OCI-LY3 (cell line): ENCODE measurements at regions not wholly inside any gene's neighbourhood (a gene's known extent, or its start where the extent isn't known, plus 50 kb on each side); places are given as distances from the start of the nearest gene placed in this dataset.

Experiments used
- H2AFZ ChIP-seq: fragments of 200-600, 300-600 bp; shearing (Covaris generic); 2 replicates; pipeline ENCODE4 v1.6.0; 2014; ENCODE audit warnings: antibody characterized with exemption, low read depth, low read length
- H3K27ac ChIP-seq: fragments of 200-600, 300-600 bp; sonication (generic); 2 replicates; pipeline ENCODE4 v1.5.1; 2014; ENCODE audit warnings: mild to moderate bottlenecking, low read length, moderate library complexity, mixed read lengths
- H3K27me3 ChIP-seq: fragments of 200-600, 300-600 bp; sonication (generic); 2 replicates; pipeline ENCODE4 v1.6.1; 2014; ENCODE audit warnings: low read depth, low read length, mixed read lengths
- H3K36me3 ChIP-seq: fragments of 200-600, 300-600 bp; sonication (generic); replicated peaks from 2 replicates; pipeline ENCODE3; 2014; ENCODE audit warnings: low read depth, low read length, mixed read lengths
- H3K4me1 ChIP-seq: fragments of 300-600, 200-600 bp; sonication (generic); 2 replicates; pipeline ENCODE4 v1.6.1; 2014; ENCODE audit warnings: low read length, mixed read lengths
- H3K4me2 ChIP-seq: fragments of 200-600, 300-600 bp; sonication (generic); 2 replicates; pipeline ENCODE4 v1.6.1; 2014; ENCODE audit warnings: low read length, mixed read lengths
- H3K4me3 ChIP-seq: fragments of 300-600, 200-600 bp; sonication (generic); 2 replicates; pipeline ENCODE4 v1.5.1; 2014; ENCODE audit warnings: antibody characterized with exemption, mild to moderate bottlenecking, low read length, moderate library complexity
- H3K79me2 ChIP-seq: fragments of 300-600, 200-600 bp; shearing (Covaris generic); 2 replicates; pipeline ENCODE4 v1.6.1; 2014; ENCODE audit warnings: mild to moderate bottlenecking, low read length, mixed read lengths
- H3K9ac ChIP-seq: fragments of 300-600, 200-600 bp; shearing (Covaris generic); 2 replicates; pipeline ENCODE4 v1.6.0; 2014; ENCODE audit warnings: mild to moderate bottlenecking, low read length, moderate library complexity
- H3K9me3 ChIP-seq: fragments of 200-600, 300-600 bp; shearing (Covaris generic); 2 replicates; pipeline ENCODE4 v1.6.1; 2014; ENCODE audit warnings: low read length, mixed read lengths; ENCODE audit not compliant: insufficient read depth
- H4K20me1 ChIP-seq: fragments of 200-600, 300-600 bp; sonication (generic); 2 replicates; pipeline ENCODE4 v1.6.1; 2016; ENCODE audit warnings: low read length, mixed read lengths; ENCODE audit not compliant: insufficient read depth
- CTCF ChIP-seq: fragments of 200-600, 300-600 bp; sonication (generic); IDR thresholded peaks from 2 replicates; pipeline ENCODE4 v1.5.1; 2014; ENCODE audit warnings: antibody characterized with exemption, low read length, low read depth
- EZH2phosphoT487 ChIP-seq: fragments of 200-600 bp; shearing (Covaris generic); IDR thresholded peaks from 2 replicates; pipeline ENCODE4 v1.6.1; 2018; ENCODE audit warnings: antibody characterized with exemption, mixed run types, low read depth

GRCh38 chr2:188664416-188664815, 309.8 kb upstream of the COL3A1 start:
- Histone ChIP-seq H3K36me3 (no peaks in the 10 kb centered on the region), H3K9ac (no peak overlapping the region), H3K79me2 (no peaks in the 10 kb centered on the region), H2AFZ (no peak overlapping the region), H3K4me2 (no peak overlapping the region), H4K20me1 (no peaks in the 10 kb centered on the region), H3K4me1 (peaks cover 5% of the 10 kb centered on the region; the same call in 1 of the 2 replicates), H3K27me3 (no peaks in the 10 kb centered on the region), H3K9me3 (no peaks in the 10 kb centered on the region), H3K4me3 (no peak overlapping the region), H3K27ac (no peak overlapping the region)
- TF ChIP-seq EZH2phosphoT487 (no peak), CTCF (no peak)

DNA sequence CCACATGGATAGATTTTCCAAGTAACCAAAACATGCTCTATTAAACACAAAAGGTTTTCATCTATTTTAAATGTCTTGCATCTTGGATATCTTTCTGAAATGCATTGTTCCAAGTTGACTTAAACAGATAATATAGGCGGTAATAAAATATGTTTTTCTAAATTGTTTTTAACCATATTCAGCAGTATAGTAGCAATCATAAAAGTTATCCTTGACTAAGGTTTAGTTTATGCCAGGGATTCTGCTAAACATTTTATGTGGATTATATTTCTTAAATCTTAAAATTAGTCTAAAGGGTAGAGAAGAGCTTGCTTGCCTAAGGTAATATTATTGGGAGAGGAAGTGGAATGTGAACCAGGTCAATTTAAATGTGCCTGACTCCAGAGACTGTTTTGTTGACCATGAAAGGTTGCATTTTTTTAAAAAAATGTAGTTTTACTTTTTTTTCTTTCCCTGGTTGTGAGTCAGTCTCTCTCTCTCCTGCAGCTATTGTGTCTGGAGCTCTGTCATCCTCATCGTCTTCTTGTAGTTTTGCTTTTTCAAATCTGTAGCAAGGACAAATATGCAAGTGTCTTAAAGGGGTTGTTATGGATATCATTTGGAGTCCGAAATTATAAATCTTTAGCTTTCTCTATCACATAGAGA, 309.1 kb upstream of the COL3A1 start:
- no peaks in the 10 kb centered on the region for H3K27me3 ChIP-seq
- no peak overlapping the region for H3K9ac ChIP-seq
- no peaks in the 10 kb centered on the region for H3K9me3 ChIP-seq
- 0 out of 2 replicates have a peak overlapping the region, but pooled peaks have one; percentile 25 for H2AFZ ChIP-seq
- H3K4me2 ChIP-seq: no peak overlapping the region
- no peaks in the 10 kb centered on the region for H4K20me1 ChIP-seq
- TF ChIP-seq CTCF (no peak), EZH2phosphoT487 (no peak)
- H3K79me2 ChIP-seq: no peaks in the 10 kb centered on the region
- H3K4me3 ChIP-seq: no peak overlapping the region
- H3K36me3 ChIP-seq: no peaks in the 10 kb centered on the region
- peaks cover 5% of the 10 kb centered on the region; the same call in 1 of the 2 replicates for H3K4me1 ChIP-seq
- no peak overlapping the region for H3K27ac ChIP-seq

DNA sequence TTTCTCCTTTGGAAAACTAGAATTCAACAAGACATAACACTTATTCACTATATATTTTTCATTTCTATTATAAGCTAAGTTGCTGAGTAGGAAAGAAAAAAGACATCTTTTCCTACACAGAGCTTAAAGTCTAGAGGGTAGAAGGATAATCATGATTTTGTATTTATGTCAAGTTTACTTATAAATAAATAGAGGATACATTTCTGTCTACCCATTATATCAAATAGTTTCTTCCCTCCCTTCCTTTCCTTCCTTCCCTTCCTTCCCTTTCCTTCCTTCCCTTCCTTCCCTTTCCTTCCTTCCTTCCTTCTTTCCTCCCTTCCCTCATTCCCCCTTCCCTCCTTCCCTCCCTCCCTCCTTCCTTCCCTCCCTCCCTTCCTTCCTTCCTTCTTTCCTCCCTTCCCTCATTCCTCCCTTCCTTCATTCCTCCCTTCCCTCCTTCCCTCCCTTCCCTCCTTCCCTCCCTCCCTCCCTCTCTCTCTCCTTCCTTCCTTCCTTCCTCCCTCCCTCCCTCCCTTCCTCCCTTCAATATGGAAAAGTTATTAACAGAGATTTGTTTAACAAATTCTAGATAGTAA, 308.4 kb upstream of the COL3A1 start:
- TF ChIP-seq CTCF (no peak), EZH2phosphoT487 (no peak)

GRCh38 chr2:188666503-188666902, 307.7 kb upstream of the COL3A1 start:
- Histone ChIP-seq H3K9ac (no peak overlapping the region), H3K4me1 (peaks cover 5% of the 10 kb centered on the region; the same call in 1 of the 2 replicates), H3K27me3 (no peaks in the 10 kb centered on the region), H4K20me1 (no peaks in the 10 kb centered on the region), H3K9me3 (no peaks in the 10 kb centered on the region), H3K4me3 (no peak overlapping the region), H3K79me2 (no peaks in the 10 kb centered on the region), H2AFZ (no peak overlapping the region), H3K4me2 (no peak overlapping the region), H3K36me3 (no peaks in the 10 kb centered on the region), H3K27ac (no peak overlapping the region)
- TF ChIP-seq CTCF: no peak
- no peak for TF ChIP-seq EZH2phosphoT487

More for the DNA sequence above, 308.4 kb upstream of the COL3A1 start:
- no peaks in the 10 kb centered on the region for H3K27me3 ChIP-seq
- no peaks in the 10 kb centered on the region for H3K9me3 ChIP-seq
- H2AFZ ChIP-seq: no peak overlapping the region
- no peaks in the 10 kb centered on the region for H3K36me3 ChIP-seq
- H3K4me2 ChIP-seq: no peak overlapping the region
- H3K27ac ChIP-seq: no peak overlapping the region
- H3K79me2 ChIP-seq: no peaks in the 10 kb centered on the region
- no peak overlapping the region for H3K9ac ChIP-seq
- H3K4me1 ChIP-seq: peaks cover 5% of the 10 kb centered on the region; the same call in 1 of the 2 replicates
- no peaks in the 10 kb centered on the region for H4K20me1 ChIP-seq
- H3K4me3 ChIP-seq: no peak overlapping the region
